Vagina (tissue), 2 donors: ENCODE measurements at regions not wholly inside any gene's neighbourhood (a gene's known extent, or its start where the extent isn't known, plus 50 kb on each side); places are given as distances from the start of the nearest gene placed in this dataset.

ENCODE experiments used
- POLR2A ChIP-seq, 2 donors: fragments of 450-650 bp; IDR thresholded peaks; one replicate each; pipeline ENCODE4 v1.6.1; 2017; ENCODE audit warnings: antibody characterized with exemption in 2 of 2, mild to moderate bottlenecking in 2 of 2, moderate library complexity in 2 of 2
- POLR2AphosphoS5 ChIP-seq, 2 donors: sonication (generic); formaldehyde crosslinking; IDR thresholded peaks; one replicate each; pipeline ENCODE4 v1.9.0; 2017; ENCODE audit warnings: antibody characterized with exemption in 2 of 2, mild to moderate bottlenecking in 2 of 2, low read depth in 1 of 2; ENCODE audit not compliant: insufficient read depth in 1 of 2
- TF ChIP-seq, protein P1 (sequence below), 3 experiments: fragments of 450-650 bp in 2 of 3; fragments of 200-600 bp in 1 of 3; sonication (generic) in 1 of 3; IDR thresholded peaks; one replicate each; pipeline ENCODE4 v1.5.1; 2017 to 2019; ENCODE audit warnings: antibody characterized with exemption in 3 of 3, mild to moderate bottlenecking in 2 of 3, moderate library complexity in 2 of 3

DNA sequence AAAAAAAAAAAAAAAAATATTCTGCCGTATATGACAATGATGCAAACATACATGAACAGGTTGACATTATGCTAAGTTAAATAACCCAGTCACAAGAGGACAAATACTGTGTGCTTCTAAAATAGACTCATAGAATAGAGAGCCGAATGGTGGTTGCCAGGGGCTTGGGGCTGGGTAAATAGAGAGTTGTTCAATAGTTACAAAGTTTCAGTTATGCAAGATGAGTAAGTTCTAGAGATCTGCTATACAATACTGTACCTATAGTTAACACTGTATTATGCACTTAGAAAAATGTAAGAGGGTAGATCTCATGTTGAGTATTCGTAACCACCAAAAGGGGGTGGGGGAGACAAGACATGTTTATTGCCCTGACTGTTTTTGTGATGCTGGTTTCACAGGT lies 77.1 kb upstream of the GNAI1 start:
- TF ChIP-seq POLR2A (IDR thresholded peaks at IDR 0.05) (no peak), POLR2AphosphoS5 (IDR thresholded peaks at IDR 0.05; ENCODE audit: insufficient read depth in 1 of 2, low read depth in 1 of 2) (no peak)
- TF ChIP-seq, protein P1, sequence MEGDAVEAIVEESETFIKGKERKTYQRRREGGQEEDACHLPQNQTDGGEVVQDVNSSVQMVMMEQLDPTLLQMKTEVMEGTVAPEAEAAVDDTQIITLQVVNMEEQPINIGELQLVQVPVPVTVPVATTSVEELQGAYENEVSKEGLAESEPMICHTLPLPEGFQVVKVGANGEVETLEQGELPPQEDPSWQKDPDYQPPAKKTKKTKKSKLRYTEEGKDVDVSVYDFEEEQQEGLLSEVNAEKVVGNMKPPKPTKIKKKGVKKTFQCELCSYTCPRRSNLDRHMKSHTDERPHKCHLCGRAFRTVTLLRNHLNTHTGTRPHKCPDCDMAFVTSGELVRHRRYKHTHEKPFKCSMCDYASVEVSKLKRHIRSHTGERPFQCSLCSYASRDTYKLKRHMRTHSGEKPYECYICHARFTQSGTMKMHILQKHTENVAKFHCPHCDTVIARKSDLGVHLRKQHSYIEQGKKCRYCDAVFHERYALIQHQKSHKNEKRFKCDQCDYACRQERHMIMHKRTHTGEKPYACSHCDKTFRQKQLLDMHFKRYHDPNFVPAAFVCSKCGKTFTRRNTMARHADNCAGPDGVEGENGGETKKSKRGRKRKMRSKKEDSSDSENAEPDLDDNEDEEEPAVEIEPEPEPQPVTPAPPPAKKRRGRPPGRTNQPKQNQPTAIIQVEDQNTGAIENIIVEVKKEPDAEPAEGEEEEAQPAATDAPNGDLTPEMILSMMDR (IDR thresholded peaks at IDR 0.05) = no peak
